HEK293T (cell line): ENCODE measurements at regions not wholly inside any gene's neighbourhood (a gene's known extent, or its start where the extent isn't known, plus 50 kb on each side); places are given as distances from the start of the nearest gene placed in this dataset.

Experiments
- CTBP1 ChIP-seq: fragments of 450-650 bp; IDR thresholded peaks from 2 replicates; pipeline ENCODE4 v1.6.1; 2016; ENCODE audit warnings: borderline replicate concordance
- ELF4 ChIP-seq: fragments of 450-650 bp; IDR thresholded peaks from 2 replicates; pipeline ENCODE4 v1.6.1; 2017; ENCODE audit warnings: antibody characterized with exemption
- FOXA1 ChIP-seq: fragments of 450-650 bp; IDR thresholded peaks from 2 replicates; pipeline ENCODE4 v1.6.1; 2016; ENCODE audit warnings: mild to moderate bottlenecking
- FOXK2 ChIP-seq: fragments of 450-650 bp; IDR thresholded peaks from 2 replicates; pipeline ENCODE4 v1.6.1; 2016; ENCODE audit warnings: mild to moderate bottlenecking
- NFRKB ChIP-seq: fragments of 450-650 bp; IDR thresholded peaks from 2 replicates; pipeline ENCODE4 v1.6.1; 2016; ENCODE audit warnings: mild to moderate bottlenecking, moderate library complexity
- SP1 ChIP-seq: fragments of 450-650 bp; IDR thresholded peaks from 2 replicates; pipeline ENCODE4 v1.6.1; 2017
- SUZ12 ChIP-seq: fragments of 450-650 bp; IDR thresholded peaks from 2 replicates; pipeline ENCODE4 v1.6.1; 2016; ENCODE audit warnings: mild to moderate bottlenecking

- TF ChIP-seq FOXA1 (no peak), FOXK2 (no peak), ELF4 (no peak), SP1 (no peak), NFRKB (no peak), SUZ12 (no peak), CTBP1 (no peak)
These were observed 459.5 kb upstream of the CDH20 start for GRCh38 chr18:60873708-60874107.
